NCI-H2196 treated with DMSO at 0.1 percent for 48 hours (cell line): ENCODE measurements at regions not wholly inside any gene's neighbourhood (a gene's known extent, or its start where the extent isn't known, plus 50 kb on each side); places are given as distances from the start of the nearest gene placed in this dataset.

ENCODE experiments used
- DNase-seq: peaks from one replicate; lab custom pipeline; 2025; ENCODE audit not compliant: unreplicated experiment; lab: John Stamatoyannopoulos, UW

DNA sequence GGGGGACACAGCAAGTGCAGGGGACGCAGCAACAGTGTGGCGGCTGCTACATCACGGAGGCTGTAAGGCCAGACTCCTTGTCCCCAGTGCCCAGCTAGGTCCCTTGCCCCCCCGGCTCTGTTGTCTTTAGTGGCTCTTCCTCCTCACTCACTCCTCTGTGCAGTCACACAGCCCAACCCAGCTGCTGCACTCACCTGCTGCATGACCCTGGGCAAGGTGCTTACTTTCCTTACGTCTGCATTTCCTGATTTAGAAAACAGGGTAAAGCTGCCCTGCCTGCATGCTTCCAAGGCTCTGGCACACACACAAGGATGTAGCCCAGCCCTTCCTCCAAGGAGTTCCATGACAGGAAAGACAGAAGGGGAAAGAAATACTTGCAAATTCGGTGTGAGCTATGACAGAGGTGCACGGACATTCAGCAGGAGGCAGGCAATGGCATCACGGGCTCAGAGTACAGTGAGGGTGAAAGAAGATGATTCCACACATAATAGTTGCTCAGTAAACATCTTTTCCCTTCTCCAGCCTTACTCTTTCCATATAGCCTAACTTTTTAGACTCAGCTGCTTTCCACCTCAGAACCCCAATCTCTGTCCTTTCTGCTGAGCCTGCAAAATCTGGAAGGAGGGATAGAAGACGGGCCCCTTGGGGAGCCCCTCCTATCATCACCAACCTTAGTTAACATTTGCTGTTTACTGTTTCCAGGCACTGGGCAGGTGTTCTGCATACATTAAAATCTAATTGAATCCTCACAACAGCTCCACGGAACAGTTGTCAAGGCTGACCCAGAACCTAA is 150.9 kb downstream of the MRM1 start:
- no peak for DNase-seq

DNA sequence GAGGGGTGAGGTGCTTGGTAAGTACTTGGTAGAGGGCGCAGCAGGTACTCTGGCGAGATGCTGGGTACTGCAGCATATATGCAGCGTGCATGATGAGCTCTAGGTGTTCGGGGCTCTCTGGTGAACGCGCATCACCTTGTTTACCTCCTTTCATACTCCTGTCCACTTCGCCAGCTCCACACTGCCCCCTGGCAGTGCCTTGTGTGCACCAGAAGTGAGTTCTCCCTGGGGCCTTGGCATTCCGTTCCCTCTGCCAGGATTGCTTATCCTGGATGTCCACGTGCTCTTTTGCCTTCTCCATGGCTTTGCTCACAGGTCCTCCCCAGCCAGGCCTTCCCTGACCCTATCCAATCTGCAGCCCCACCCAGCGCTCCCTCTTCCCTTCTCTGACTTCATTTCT is 154.2 kb downstream of the MRM1 start:
- no peak for DNase-seq

DNA sequence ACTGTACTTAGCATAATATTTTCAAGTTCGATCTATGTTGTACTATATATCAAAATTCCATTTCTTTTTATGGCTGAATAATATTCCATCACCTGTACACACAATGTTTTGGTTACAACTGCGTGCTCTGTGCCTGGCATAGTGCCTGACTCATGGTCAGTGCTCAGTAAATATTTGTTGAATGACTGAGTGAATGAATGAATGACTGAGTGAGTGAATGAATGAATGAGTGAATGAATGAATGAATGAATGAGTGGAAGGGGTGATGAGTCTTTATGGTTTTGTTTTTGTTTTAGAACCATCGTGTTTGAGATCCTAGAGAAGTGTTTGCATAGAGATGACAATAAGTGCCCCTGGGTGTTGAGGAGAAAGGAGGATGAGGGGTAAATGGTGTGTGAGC is 155.3 kb downstream of the MRM1 start:
- DNase-seq = no peak

- no peak for DNase-seq
Measured at GRCh38 chr17:36760425-36760824, 159.0 kb downstream of the MRM1 start.

DNA sequence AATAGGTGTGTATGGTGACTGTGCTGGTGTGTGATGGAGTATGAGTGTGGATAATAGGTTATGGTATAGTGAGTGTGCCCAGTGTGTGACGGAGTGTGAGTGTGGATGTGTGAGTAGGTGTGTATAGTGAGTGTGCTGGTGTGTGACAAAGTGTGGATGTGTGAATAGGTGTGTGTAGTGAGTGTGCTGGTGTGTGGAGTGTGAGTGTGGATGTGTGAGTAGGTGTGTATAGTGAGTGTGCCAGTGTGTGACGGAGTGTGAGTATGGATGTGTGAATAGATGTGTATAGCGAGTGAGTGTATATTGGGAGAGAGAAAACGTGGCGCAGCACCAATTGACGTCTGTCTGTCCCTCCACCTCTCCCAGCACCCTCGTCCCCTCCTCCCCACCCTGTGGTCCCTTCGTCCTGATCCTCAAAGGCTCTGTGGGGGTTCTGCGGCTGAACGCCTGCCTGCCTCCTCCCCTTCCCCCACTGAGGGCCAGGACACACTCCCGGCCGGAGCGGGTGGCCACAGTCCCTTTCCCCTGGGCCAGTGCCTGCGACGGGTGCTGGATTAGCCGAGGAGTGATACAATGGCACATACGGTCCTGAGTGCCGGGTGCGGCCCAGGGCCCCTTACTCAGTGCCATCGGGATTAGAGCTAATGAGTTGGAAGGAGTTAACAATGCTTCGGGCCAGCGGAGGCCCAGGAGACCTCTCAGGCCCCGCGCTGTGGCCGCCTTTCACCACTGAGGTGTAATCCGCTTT is 160.0 kb downstream of the MRM1 start:
- DNase-seq = no peak

DNA sequence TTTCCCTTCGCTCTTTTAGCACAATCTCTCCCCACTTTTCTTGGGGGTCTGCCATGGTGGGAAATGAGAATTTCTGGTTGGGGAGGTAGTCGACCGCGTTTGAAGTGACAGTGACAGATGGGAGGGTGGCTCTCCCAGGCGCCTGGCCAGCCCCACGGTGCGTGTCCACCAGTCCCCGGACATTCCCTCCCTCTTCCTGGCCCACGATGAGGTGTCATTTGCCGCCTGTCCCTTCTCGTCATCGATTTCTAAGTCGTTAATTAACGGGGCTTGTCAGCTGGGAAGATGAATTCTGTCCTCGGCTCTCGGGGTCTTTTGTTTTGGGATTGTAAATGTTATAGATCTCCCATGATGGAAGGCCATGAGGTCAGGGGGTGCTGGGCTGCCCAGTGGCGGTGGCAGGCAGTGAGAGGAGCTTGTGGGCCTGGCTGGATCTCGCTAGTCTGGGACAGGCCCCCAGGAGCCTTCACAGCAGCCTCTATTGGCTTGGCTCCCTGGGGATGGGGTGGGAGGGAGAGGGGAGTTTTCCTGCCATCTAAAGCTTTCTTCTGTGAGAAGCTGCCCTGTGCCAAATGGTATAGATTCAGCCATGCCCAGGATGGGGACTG is 164.2 kb downstream of the MRM1 start:
- no peak for DNase-seq

GRCh38 chr17:36768394-36768793 is 167.0 kb downstream of the MRM1 start:
- no peak for DNase-seq

- no peak for DNase-seq
Measured at GRCh38 chr17:36773039-36773438, 164.2 kb upstream of the LHX1 start.

DNA sequence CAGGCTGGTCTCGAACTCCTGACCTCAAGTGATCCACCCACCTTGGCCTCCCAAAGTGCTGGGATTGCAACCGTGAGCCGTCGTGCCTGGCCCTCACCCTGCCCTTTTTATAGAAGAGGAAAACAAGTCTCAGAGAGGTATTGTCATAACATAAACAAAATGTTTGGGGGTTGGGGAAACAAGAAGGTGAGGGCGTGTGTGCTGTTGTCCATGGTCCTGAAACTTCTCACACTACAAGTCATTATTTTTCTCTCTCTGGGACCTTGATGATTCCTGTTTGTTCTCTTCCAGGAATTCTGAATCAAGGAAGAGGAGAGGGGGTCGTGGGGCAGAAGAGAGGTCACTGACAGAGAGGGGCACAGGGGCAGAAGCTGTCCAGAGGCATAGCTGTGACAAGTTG is 160.2 kb upstream of the LHX1 start:
- DNase-seq = no peak

DNA sequence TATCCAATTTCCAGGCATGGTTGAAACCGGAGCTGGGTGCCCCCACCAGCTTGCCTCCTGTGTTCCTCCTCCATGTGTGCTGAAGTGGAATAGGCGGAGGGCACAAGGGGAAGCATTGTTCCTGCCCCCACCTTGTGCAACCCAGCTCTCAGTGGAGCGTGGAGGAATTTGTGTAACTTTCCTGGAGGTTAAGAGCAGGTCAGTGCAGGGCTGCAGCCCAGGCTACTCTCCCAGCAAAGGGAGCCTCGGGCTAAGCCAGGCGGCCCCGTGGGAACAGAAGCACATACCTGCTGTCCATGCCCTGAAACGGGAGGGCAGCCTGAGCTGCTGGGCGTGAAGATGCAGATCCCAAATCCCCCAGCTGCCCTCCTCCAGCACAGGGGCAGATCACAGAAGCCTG is 158.8 kb upstream of the LHX1 start:
- DNase-seq = no peak

DNA sequence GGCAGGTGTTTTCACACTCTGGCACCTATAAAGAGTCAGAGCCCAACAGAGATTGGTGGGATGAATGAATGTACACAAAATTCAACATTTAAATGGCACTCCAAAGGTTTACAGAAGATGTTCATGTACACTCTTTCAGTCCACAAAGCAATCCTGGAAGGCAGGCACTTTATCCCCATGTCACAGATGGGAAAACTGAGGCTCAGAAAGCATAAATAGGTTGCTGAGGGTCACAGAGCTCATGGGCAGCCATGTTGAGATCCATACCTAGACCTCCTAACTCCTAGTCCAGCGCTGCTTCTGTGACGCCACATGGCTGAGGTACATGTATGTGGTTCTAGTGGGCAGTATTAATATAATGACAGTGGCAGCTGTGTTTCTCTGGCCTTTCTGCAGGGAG is 157.7 kb upstream of the LHX1 start:
- DNase-seq = no peak

- DNase-seq = no peak
Measured at GRCh38 chr17:36784633-36785032, 152.6 kb upstream of the LHX1 start.

GRCh38 chr17:36786867-36787266 is 150.4 kb upstream of the LHX1 start:
- DNase-seq = no peak

GRCh38 chr17:36791150-36791941 is 145.9 kb upstream of the LHX1 start:
- DNase-seq = no peak

DNA sequence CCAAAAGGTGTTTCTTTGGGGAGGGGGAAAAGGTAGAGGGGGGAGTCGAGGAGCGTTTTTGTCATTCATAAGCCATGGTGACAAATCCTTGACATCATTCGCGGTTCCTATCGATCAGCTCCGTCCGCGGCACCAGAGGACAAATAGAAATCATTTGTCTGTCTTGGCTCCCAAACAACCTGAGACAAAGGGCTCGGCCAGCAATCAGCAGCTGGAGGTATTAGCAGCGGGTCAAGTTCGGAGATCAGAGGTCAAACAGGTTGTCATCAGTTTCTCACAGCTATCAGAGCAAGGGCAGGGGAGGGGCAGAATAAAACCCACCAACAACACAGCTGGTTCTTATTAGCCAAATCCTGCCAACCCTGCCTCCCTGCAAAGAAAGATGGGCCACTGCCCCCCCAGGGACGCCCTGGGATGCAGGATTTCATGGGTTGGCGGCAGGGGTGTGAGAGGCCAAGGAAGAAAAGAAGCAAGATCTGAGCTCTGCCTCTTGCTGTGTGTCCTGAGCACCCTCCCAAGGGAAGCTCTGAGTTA is 145.3 kb upstream of the LHX1 start:
- DNase-seq = no peak

- DNase-seq = no peak
Measured at GRCh38 chr17:36792849-36793248, 144.4 kb upstream of the LHX1 start.

DNA sequence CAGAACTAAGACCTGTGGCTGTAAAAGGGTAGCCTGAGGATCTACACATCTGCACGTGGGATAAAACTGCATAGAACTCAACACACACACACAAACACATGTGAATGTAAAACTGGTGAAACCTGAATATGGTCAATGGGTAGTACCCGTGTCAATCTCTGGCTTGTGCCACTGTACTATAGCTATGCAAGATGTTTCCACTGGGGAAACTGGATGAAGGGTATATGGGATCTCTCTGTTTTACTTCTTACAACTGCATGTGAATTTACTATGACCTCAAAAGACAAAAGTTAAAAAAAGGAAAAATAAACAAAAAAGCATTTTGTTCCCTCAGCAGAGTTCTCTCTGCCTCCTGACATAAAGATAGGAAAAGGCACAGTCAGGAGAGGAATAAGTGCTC is 143.3 kb upstream of the LHX1 start:
- DNase-seq = no peak

GRCh38 chr17:36807496-36808179 is 129.6 kb upstream of the LHX1 start:
- DNase-seq = no peak

- DNase-seq = no peak
Measured at GRCh38 chr17:36808180-36808661, 129.1 kb upstream of the LHX1 start.

DNA sequence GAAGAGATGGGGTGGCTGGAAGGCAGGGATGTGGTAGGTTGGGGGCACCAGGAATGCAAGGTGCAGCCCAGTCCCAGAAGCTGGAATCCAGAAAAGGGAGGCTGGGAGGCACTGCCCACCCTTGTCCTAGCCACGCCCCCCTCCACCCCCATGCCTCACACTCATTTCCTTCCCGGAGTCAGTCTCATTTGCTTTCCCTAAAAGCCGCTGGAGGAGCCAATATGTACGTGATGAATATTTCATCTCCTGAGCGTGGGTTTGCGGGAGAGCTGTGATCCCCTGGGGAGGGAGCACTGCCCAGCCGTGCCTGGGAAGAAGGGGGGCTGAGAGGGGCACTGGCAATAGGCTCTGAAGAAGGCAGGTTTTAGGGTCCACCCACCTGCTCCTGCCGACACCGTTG is 124.5 kb upstream of the LHX1 start:
- DNase-seq = no peak
